ENCODE measurements at regions not wholly inside any gene's neighbourhood (a gene's known extent, or its start where the extent isn't known, plus 50 kb on each side); places are given as distances from the start of the nearest gene placed in this dataset.

DNA sequence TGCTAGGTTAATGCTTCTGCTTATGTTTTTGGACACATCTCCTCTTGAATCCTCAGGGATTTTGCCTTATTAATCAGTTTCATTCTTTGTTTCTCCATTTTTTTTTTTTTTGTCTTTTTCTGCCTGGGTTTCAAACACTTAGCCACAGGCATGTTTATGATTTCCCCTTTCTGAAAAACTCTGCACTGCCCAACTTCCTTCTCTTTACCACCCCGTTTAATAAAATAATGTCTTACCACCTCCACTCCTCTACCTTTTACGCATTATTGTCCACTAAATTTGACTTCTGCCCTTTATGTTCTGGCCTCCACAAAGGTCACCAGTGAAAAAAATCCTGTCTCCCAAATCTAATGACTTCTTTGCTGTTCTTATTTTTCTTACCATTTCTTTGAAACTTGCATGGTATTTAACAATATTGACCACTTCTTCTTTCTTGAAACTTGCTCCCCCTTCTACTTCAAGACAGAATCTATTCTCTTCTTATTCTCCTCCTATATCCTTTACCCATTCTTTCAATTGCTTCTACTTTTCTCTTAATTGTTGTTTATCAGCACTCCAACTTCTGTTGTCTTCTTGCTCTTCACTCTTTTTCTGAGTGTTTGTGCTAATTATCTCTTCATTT is 150.3 kb downstream of the TNFSF18 start:
- DNase-seq (ENCODE audit: low spot score), result no peak
- Histone ChIP-seq H3K27me3 (no peaks in the 10 kb centered on the region), H3K79me2 (ENCODE audit: low read depth) (no peaks in the 10 kb centered on the region), H3K4me2 (no peak overlapping the region), H3F3A (ENCODE audit: low read depth) (no peaks in the 10 kb centered on the region), H3K4me3 (no peak overlapping the region), H4K20me1 (ENCODE audit: low read depth) (no peaks in the 10 kb centered on the region), H3K4me1 (no peaks in the 10 kb centered on the region), H3K9ac (no peak overlapping the region), H3K9me3 (ENCODE audit: low read depth) (no peaks in the 10 kb centered on the region), H3K36me3 (no peaks in the 10 kb centered on the region), H3K27ac (no peak overlapping the region), H2AFZ (replicated peaks) (no peak overlapping the region)
- Mint-ChIP-seq H3K4me1 (no peaks in the 10 kb centered on the region), H3K36me3 (no peaks in the 10 kb centered on the region), H3K4me3 (no peak overlapping the region), H3K9me3 (no peaks in the 10 kb centered on the region), H3K27ac (no peak overlapping the region), H3K27me3 (ENCODE audit: insufficient read depth, low read depth) (no peaks in the 10 kb centered on the region)
- TF ChIP-seq EZH2phosphoT487 (IDR thresholded peaks at IDR 0.05), result no peak
- no peak for TF ChIP-seq EZH2 (IDR thresholded peaks at IDR 0.05)
- no peak for TF ChIP-seq CTCF (IDR thresholded peaks at IDR 0.05)

DNA sequence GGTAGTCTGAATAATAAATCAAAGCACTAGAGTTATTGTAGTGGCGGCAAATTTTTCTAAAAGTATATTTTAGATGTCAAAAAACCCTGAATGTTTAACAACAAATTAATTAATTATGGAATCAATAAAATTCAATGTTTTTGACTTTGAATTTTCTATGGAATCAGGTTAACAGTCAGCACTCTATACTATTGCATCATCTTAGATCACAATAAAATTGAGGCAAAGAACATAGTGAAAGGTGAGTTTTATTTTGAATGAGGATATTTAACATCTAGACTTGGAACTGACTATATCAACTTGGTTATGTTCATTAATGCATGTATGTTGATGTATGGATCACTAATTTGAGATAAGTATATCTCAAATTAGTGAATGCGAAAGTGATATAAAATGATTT is 148.5 kb downstream of the TNFSF18 start:
- Mint-ChIP-seq H3K27ac (no peak overlapping the region), H3K4me1 (no peaks in the 10 kb centered on the region), H3K9me3 (no peaks in the 10 kb centered on the region), H3K36me3 (no peaks in the 10 kb centered on the region), H3K4me3 (no peak overlapping the region), H3K27me3 (ENCODE audit: insufficient read depth, low read depth) (no peaks in the 10 kb centered on the region)
- Histone ChIP-seq H3K79me2 (ENCODE audit: low read depth) (no peaks in the 10 kb centered on the region), H3K27ac (no peak overlapping the region), H3K4me3 (no peak overlapping the region), H3K4me1 (no peaks in the 10 kb centered on the region), H3K4me2 (no peak overlapping the region), H4K20me1 (ENCODE audit: low read depth) (no peaks in the 10 kb centered on the region), H3F3A (ENCODE audit: low read depth) (no peaks in the 10 kb centered on the region), H3K9ac (no peak overlapping the region), H3K27me3 (no peaks in the 10 kb centered on the region), H3K36me3 (no peaks in the 10 kb centered on the region), H3K9me3 (ENCODE audit: low read depth) (no peaks in the 10 kb centered on the region), H2AFZ (replicated peaks) (no peak overlapping the region)
- no peak for TF ChIP-seq CTCF (IDR thresholded peaks at IDR 0.05)
- DNase-seq (ENCODE audit: low spot score), result no peak

DNA sequence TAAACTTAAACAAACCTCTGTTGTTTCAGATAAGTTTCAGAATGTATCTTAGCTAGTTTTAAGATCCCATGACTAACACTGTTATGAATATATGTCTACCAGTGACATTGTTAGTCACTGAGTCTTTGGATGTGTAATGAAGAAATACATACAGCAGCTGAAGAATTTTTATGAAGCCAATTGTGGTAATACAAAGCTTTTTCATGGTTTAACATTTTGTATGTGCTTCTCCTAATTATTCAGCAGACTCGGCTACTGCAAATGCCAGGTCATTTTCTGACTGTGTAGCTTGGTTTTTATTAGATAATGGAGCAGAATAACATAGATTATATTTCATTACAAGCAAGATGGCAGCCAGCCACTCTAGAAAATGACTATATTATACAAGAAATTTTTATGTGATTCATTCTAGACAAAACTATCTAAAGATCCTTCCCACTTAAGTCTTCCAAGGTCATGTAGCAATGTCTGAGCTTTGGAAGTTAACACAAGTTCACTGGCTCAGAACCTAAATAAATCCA is 147.8 kb downstream of the TNFSF18 start:
- no peak overlapping the region for H3K4me3 Mint-ChIP-seq
- Histone ChIP-seq H3K27me3 (no peaks in the 10 kb centered on the region), H3K9ac (no peak overlapping the region), H3K79me2 (ENCODE audit: low read depth) (no peaks in the 10 kb centered on the region), H3K4me1 (no peaks in the 10 kb centered on the region), H3K9me3 (ENCODE audit: low read depth) (no peaks in the 10 kb centered on the region), H3K36me3 (no peaks in the 10 kb centered on the region), H3F3A (ENCODE audit: low read depth) (no peaks in the 10 kb centered on the region), H3K4me2 (no peak overlapping the region), H2AFZ (replicated peaks) (no peak overlapping the region), H3K4me3 (no peak overlapping the region), H3K27ac (no peak overlapping the region), H4K20me1 (ENCODE audit: low read depth) (no peaks in the 10 kb centered on the region)
- TF ChIP-seq EZH2phosphoT487 (IDR thresholded peaks at IDR 0.05) (no peak), CTCF (IDR thresholded peaks at IDR 0.05) (no peak), EZH2 (IDR thresholded peaks at IDR 0.05) (no peak)
- no peaks in the 10 kb centered on the region for H3K36me3 Mint-ChIP-seq
- no peaks in the 10 kb centered on the region for H3K27me3 Mint-ChIP-seq (ENCODE audit: insufficient read depth, low read depth)
- H3K4me1 Mint-ChIP-seq, result no peaks in the 10 kb centered on the region
- no peak overlapping the region for H3K27ac Mint-ChIP-seq
- no peaks in the 10 kb centered on the region for H3K9me3 Mint-ChIP-seq
- no peak for DNase-seq (ENCODE audit: low spot score)
